ENCODE measurements at regions not wholly inside any gene's neighbourhood (a gene's known extent, or its start where the extent isn't known, plus 50 kb on each side); places are given as distances from the start of the nearest gene placed in this dataset.
A peak's percentile ranks its signal among the peaks of the same experiment; 100 is the strongest.
"Not testable (repeated sequence)": the region's sequence is repeated elsewhere in the genome, so short reads cannot be mapped to it uniquely, and the experiment has no call there.

GRCh38 chr3:143901105-143901504, 52.8 kb upstream of the SLC9A9 start:
- ATAC-seq (replicated peaks) (no peak), DNase-seq (no peak)
- H3K9me3 Mint-ChIP-seq: no peaks in the 10 kb centered on the region
- H3K27me3 Mint-ChIP-seq: no peaks in the 10 kb centered on the region
- no peak overlapping the region for H3K27ac Mint-ChIP-seq
- no peaks in the 10 kb centered on the region for H3K36me3 Mint-ChIP-seq
- H3K4me1 Mint-ChIP-seq: peaks cover 4 to 17% of the 10 kb centered on the region in 2 donors
- no peak overlapping the region for H3K4me3 Mint-ChIP-seq

- no peaks in the 10 kb centered on the region for H3K9me3 Mint-ChIP-seq
- no peaks in the 10 kb centered on the region for H3K27me3 Mint-ChIP-seq
- no peaks in the 10 kb centered on the region for H3K36me3 Mint-ChIP-seq
- DNase-seq (no peak), ATAC-seq (replicated peaks) (peak in 1 of 2 donors; percentile 29)
- H3K27ac Mint-ChIP-seq: no peak overlapping the region
- peaks cover 4 to 17% of the 10 kb centered on the region in 2 donors for H3K4me1 Mint-ChIP-seq
- no peak overlapping the region for H3K4me3 Mint-ChIP-seq
Observed at GRCh38 chr3:143902210-143902609, 53.9 kb upstream of the SLC9A9 start.

- Mint-ChIP-seq H3K4me3 (no peak overlapping the region), H3K27me3 (peaks cover 4% of the 10 kb centered on the region in 2 donors), H3K4me1 (peaks cover 0 to 6% of the 10 kb centered on the region in 2 donors), H3K36me3 (no peaks in the 10 kb centered on the region), H3K9me3 (no peaks in the 10 kb centered on the region), H3K27ac (no peak overlapping the region)
- DNase-seq (no peak), ATAC-seq (replicated peaks) (no peak)
Observed at GRCh38 chr3:143910756-143911155, 60.9 kb upstream of the DIPK2A start.

- no peak for ATAC-seq (replicated peaks)
Observed at GRCh38 chr3:143914257-143914656, 57.4 kb upstream of the DIPK2A start.

GRCh38 chr3:143918848-143919247, 52.8 kb upstream of the DIPK2A start:
- H3K4me1 Mint-ChIP-seq: peaks cover 30 to 48% of the 10 kb centered on the region in 2 donors

More at GRCh38 chr3:143914257-143914656, 57.4 kb upstream of the DIPK2A start:
- H3K4me3 Mint-ChIP-seq: no peak overlapping the region
- DNase-seq: no peak
- no peaks in the 10 kb centered on the region for H3K36me3 Mint-ChIP-seq
- H3K9me3 Mint-ChIP-seq: no peaks in the 10 kb centered on the region
- no peak overlapping the region for H3K27ac Mint-ChIP-seq
- peaks cover 6 to 14% of the 10 kb centered on the region in 2 donors for H3K4me1 Mint-ChIP-seq
- peaks cover 4% of the 10 kb centered on the region in 2 donors for H3K27me3 Mint-ChIP-seq

GRCh38 chr3:143921176-143921575, 50.4 kb upstream of the DIPK2A start:
- H3K4me1 Mint-ChIP-seq: peaks cover 45 to 65% of the 10 kb centered on the region in 2 donors
- not testable (repeated sequence) for DNase-seq; H3K27me3 Mint-ChIP-seq; H3K9me3 Mint-ChIP-seq; ATAC-seq (replicated peaks); H3K4me3 Mint-ChIP-seq; H3K36me3 Mint-ChIP-seq; H3K27ac Mint-ChIP-seq

More at GRCh38 chr3:143918848-143919247, 52.8 kb upstream of the DIPK2A start:
- Mint-ChIP-seq H3K27me3 (no peaks in the 10 kb centered on the region), H3K9me3 (peaks cover 4% of the 10 kb centered on the region in 2 donors), H3K27ac (no peak overlapping the region), H3K36me3 (no peaks in the 10 kb centered on the region), H3K4me3 (no peak overlapping the region)
- no peak for DNase-seq
- ATAC-seq (replicated peaks): no peak

Measured in stimulated activated naive B cell treated with anti-CD40 and anti-IgM and Interleukin-4, amounts not matched to agents 10 μg/mL and 1 μg/mL and 100 μg/mL, for 72 hours (primary cell).